ENCODE measurements at regions not wholly inside any gene's neighbourhood (a gene's known extent, or its start where the extent isn't known, plus 50 kb on each side); places are given as distances from the start of the nearest gene placed in this dataset.
"Not testable (repeated sequence)": the region's sequence is repeated elsewhere in the genome, so short reads cannot be mapped to it uniquely, and the experiment has no call there.

GRCh38 chr17:34089042-34089441 is 166.0 kb upstream of the CCL2 start:
- DNase-seq (ENCODE audit: low read depth): not testable (repeated sequence)

- DNase-seq (ENCODE audit: low read depth): no peak
Observed at GRCh38 chr17:34090593-34090992, 164.5 kb upstream of the CCL2 start.

GRCh38 chr17:34091975-34092374 is 163.1 kb upstream of the CCL2 start:
- no peak for DNase-seq (ENCODE audit: low read depth)

GRCh38 chr17:34095106-34095505 is 160.0 kb upstream of the CCL2 start:
- no peak for DNase-seq (ENCODE audit: low read depth)

GRCh38 chr17:34098699-34099098 is 156.4 kb upstream of the CCL2 start:
- DNase-seq (ENCODE audit: low read depth): no peak

- no peak for DNase-seq (ENCODE audit: low read depth)
Observed at GRCh38 chr17:34099859-34100515, 155.1 kb upstream of the CCL2 start.

- no peak for DNase-seq (ENCODE audit: low read depth)
Observed at GRCh38 chr17:34107019-34107418, 148.1 kb upstream of the CCL2 start.

GRCh38 chr17:34110315-34110714 is 144.8 kb upstream of the CCL2 start:
- DNase-seq (ENCODE audit: low read depth): no peak

- DNase-seq (ENCODE audit: low read depth): no peak
Observed at GRCh38 chr17:34113089-34113488, 142.0 kb upstream of the CCL2 start.

GRCh38 chr17:34114174-34114573 is 140.9 kb upstream of the CCL2 start:
- no peak for DNase-seq (ENCODE audit: low read depth)

GRCh38 chr17:34116306-34116705 is 138.8 kb upstream of the CCL2 start:
- no peak for DNase-seq (ENCODE audit: low read depth)

GRCh38 chr17:34117332-34117731 is 137.8 kb upstream of the CCL2 start:
- DNase-seq (ENCODE audit: low read depth): no peak

- no peak for DNase-seq (ENCODE audit: low read depth)
Observed at GRCh38 chr17:34117811-34118210, 137.3 kb upstream of the CCL2 start.

- no peak for DNase-seq (ENCODE audit: low read depth)
Observed at GRCh38 chr17:34118564-34118963, 136.5 kb upstream of the CCL2 start.

GRCh38 chr17:34121311-34121710 is 133.8 kb upstream of the CCL2 start:
- DNase-seq (ENCODE audit: low read depth): no peak

- DNase-seq (ENCODE audit: low read depth): no peak
Observed at GRCh38 chr17:34122515-34122914, 132.6 kb upstream of the CCL2 start.

- no peak for DNase-seq (ENCODE audit: low read depth)
Observed at GRCh38 chr17:34125010-34125409, 130.1 kb upstream of the CCL2 start.

GRCh38 chr17:34125921-34126320 is 129.2 kb upstream of the CCL2 start:
- no peak for DNase-seq (ENCODE audit: low read depth)

- no peak for DNase-seq (ENCODE audit: low read depth)
Observed at GRCh38 chr17:34126496-34126895, 128.6 kb upstream of the CCL2 start.

GRCh38 chr17:34126965-34127364 is 128.1 kb upstream of the CCL2 start:
- no peak for DNase-seq (ENCODE audit: low read depth)

GRCh38 chr17:34130544-34130943 is 124.5 kb upstream of the CCL2 start:
- DNase-seq (ENCODE audit: low read depth): no peak

GRCh38 chr17:34131386-34131785 is 123.7 kb upstream of the CCL2 start:
- no peak for DNase-seq (ENCODE audit: low read depth)

- DNase-seq (ENCODE audit: low read depth): no peak
Observed at GRCh38 chr17:34133350-34133749, 121.7 kb upstream of the CCL2 start.

- DNase-seq (ENCODE audit: low read depth): no peak
Observed at GRCh38 chr17:34135841-34136240, 119.2 kb upstream of the CCL2 start.

- no peak for DNase-seq (ENCODE audit: low read depth)
Observed at GRCh38 chr17:34140006-34140405, 115.1 kb upstream of the CCL2 start.

All from fibroblast of the conjunctiva (primary cell).